Lung (tissue), 11 donors: ENCODE measurements at regions not wholly inside any gene's neighbourhood (a gene's known extent, or its start where the extent isn't known, plus 50 kb on each side); places are given as distances from the start of the nearest gene placed in this dataset.

ENCODE experiments used
- ATAC-seq: fragments of 200-7000 bp; cut with Tn5 transposase; one replicate; pipeline ENCODE4 v1.9.1; 2020; ENCODE audit warnings: moderate number of reproducible peaks; ENCODE audit not compliant: insufficient read depth, low FRiP score
- DNase-seq, 3 donors: peaks; one replicate each; pipeline ENCODE4 v3.0.0-alpha.2; 2013 to 2017
- H3K27ac ChIP-seq, 2 donors: one replicate each; pipeline ENCODE4 v1.5.1; 2013; ENCODE audit warnings: mild to moderate bottlenecking in 2 of 2, moderate library complexity in 2 of 2, control low read depth in 1 of 2, inconsistent platforms in 1 of 2, low read depth in 1 of 2, low read length in 1 of 2
- H3K27me3 ChIP-seq, 3 donors: one replicate each; pipeline ENCODE4 v1.5.1; 2013; ENCODE audit warnings: low read length in 2 of 3; ENCODE audit not compliant: control insufficient read depth in 3 of 3, insufficient read depth in 3 of 3
- H3K36me3 ChIP-seq, 4 donors: one replicate each; pipeline ENCODE4 v1.5.1; 2013; ENCODE audit warnings: low read length in 4 of 4, mild to moderate bottlenecking in 1 of 4, moderate library complexity in 1 of 4; ENCODE audit not compliant: control insufficient read depth in 4 of 4, insufficient read depth in 4 of 4
- H3K4me1 ChIP-seq, 5 donors: one replicate each; pipeline ENCODE4 v1.5.1; 2013; ENCODE audit warnings: low read length in 5 of 5, mild to moderate bottlenecking in 2 of 5, moderate library complexity in 1 of 5; ENCODE audit not compliant: control insufficient read depth in 5 of 5, insufficient read depth in 5 of 5
- H3K4me3 ChIP-seq: one replicate; pipeline ENCODE4 v1.5.1; 2013; ENCODE audit warnings: mild to moderate bottlenecking, control low read depth, moderate library complexity
- H3K9ac ChIP-seq, 2 donors: one replicate each; pipeline ENCODE4 v1.5.1; 2013; ENCODE audit warnings: low read length in 2 of 2, control low read depth in 1 of 2; ENCODE audit not compliant: insufficient read depth in 1 of 2
- H3K9me3 ChIP-seq, 4 donors: one replicate each; pipeline ENCODE4 v1.5.1; 2013; ENCODE audit warnings: low read length in 3 of 4, mild to moderate bottlenecking in 1 of 4, moderate library complexity in 1 of 4; ENCODE audit not compliant: control insufficient read depth in 4 of 4, insufficient read depth in 3 of 4
- WGBS, 2 donors: extraction: QIAGEN DNeasy Blood & Tissue Kit; methylation state at CpG; one replicate each; pipeline ENCODE4 v1.1.7; 2013; 5-methylcytosine and 5-hydroxymethylcytosine counted together
- TF ChIP-seq, protein P1 (sequence below): IDR thresholded peaks from 2 replicates; pipeline ENCODE4 v1.5.1; 2012; ENCODE audit warnings: mild to moderate bottlenecking; ENCODE audit errors: control extremely low read depth, extremely low read depth
- donor health status: control.
- donor health status: control.
- donor health status: Bipolar disorder and iron deficiency.
- donor health status: healthy.
- donor health status: DM: yes; HTN: yes; CAD: no.

DNA sequence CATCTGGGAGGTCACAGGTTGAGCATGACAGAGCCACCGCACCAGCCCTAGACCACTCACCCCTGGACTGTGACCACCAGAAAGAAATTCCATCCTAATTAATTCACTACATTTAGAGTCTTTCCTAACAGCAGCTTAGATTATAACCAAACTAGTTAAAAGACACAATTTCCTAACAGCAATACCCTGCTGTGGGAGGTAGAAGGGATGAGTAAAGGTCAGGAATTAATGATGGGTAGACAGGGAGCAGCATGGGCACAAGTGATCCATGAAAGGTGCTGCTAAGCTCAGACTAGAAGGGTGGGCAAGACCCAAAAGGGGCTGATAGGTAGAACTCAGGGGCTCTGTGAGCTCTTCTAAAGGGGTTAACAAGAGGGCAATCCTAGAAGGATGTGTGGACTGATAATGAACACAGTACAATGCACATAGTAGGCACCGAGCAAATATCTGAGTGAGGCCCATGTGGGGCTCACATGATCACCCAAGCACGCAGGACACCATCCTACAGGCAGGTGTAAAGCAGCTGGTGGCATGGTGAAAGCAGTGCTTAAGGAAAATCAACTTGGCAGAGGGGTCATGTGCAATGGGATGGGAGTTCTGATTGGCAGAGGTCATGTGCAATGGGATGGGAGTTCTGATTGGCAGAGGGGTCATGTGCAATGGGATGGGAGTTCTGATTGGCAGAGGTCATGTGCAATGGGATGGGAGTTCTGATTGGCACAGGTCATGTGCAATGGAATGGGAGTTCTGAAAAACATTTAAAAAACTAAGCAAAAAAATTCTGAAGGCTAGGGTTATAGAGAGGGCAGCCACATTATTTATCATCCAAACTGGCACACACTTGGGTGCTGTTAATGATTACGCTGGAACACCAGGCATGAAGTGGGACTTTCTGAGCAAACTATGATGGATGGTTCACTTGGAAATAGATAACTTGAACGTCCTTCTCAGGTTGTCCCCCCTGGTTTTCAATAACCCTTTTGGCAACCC is 188.2 kb upstream of the FOXQ1 start:
- WGBS, 2 donors, result 73 to 74% methylated on average over 5 of the region's 5 CpGs
- DNase-seq (no peak), ATAC-seq (no peak)
- H3K4me1 ChIP-seq, result peaks cover 0 to 2% (median 0%) of the 10 kb centered on the region in 5 donors
- no peaks in the 10 kb centered on the region for H3K36me3 ChIP-seq
- no peak overlapping the region for H3K27ac ChIP-seq
- no peak overlapping the region for H3K9ac ChIP-seq
- TF ChIP-seq, protein P1, sequence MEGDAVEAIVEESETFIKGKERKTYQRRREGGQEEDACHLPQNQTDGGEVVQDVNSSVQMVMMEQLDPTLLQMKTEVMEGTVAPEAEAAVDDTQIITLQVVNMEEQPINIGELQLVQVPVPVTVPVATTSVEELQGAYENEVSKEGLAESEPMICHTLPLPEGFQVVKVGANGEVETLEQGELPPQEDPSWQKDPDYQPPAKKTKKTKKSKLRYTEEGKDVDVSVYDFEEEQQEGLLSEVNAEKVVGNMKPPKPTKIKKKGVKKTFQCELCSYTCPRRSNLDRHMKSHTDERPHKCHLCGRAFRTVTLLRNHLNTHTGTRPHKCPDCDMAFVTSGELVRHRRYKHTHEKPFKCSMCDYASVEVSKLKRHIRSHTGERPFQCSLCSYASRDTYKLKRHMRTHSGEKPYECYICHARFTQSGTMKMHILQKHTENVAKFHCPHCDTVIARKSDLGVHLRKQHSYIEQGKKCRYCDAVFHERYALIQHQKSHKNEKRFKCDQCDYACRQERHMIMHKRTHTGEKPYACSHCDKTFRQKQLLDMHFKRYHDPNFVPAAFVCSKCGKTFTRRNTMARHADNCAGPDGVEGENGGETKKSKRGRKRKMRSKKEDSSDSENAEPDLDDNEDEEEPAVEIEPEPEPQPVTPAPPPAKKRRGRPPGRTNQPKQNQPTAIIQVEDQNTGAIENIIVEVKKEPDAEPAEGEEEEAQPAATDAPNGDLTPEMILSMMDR, result no peak
- H3K27me3 ChIP-seq, result no peaks in the 10 kb centered on the region
- H3K4me3 ChIP-seq, result no peak overlapping the region
- H3K9me3 ChIP-seq, result no peaks in the 10 kb centered on the region

DNA sequence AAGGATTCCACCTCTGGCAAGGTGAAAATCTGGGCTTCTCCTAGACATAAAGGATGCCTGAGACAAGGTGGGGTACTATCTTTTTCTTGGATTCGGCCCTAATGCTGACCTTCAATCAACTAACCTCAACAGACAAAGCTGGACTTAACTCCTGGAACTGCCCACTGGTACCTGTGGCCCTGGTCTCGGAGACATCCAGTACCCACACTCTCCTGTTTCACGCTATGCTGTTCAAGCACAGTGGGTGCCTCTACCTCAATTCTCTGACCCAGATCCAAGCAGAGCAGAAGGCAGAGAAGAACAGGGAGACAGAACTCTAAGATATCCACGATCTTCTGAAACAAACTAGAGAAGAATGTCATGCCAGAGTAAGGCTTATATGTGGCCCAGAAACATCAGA is 189.8 kb upstream of the FOXQ1 start:
- H3K4me3 ChIP-seq, result no peak overlapping the region
- no peak overlapping the region for H3K9ac ChIP-seq
- peaks cover 0 to 2% (median 0%) of the 10 kb centered on the region in 5 donors for H3K4me1 ChIP-seq
- DNase-seq, result no peak
- H3K27ac ChIP-seq, result no peak overlapping the region
- WGBS, 2 donors, result 88 to 93% methylated on average over 4 of the region's 4 CpGs
- H3K27me3 ChIP-seq, result no peaks in the 10 kb centered on the region
- H3K36me3 ChIP-seq, result no peaks in the 10 kb centered on the region
- no peaks in the 10 kb centered on the region for H3K9me3 ChIP-seq
- no peak for ATAC-seq
- TF ChIP-seq, protein P1, result no peak

DNA sequence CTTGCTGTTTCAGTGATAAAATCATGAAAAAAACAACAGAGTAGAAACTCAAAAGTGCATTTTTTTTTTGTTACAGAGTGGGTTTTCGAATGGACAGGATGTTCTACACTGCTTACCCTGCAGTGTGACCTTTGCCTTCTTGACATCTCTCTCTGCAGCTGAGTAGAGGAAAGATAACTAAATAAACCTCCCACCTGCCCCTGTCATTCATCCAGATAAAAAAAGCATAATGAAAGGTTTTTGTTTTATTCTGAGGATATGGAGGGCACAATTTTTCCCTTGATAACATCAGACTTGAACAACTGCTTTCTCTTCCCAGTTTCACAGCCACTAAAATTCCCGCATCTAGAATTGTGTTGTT is 193.6 kb upstream of the FOXQ1 start:
- 64 to 77% methylated on average over 2 of the region's 2 CpGs for WGBS, 2 donors
- DNase-seq, result no peak
- Histone ChIP-seq H3K4me1 (no peaks in the 10 kb centered on the region), H3K9ac (no peak overlapping the region), H3K4me3 (no peak overlapping the region), H3K36me3 (no peaks in the 10 kb centered on the region), H3K9me3 (no peaks in the 10 kb centered on the region), H3K27ac (no peak overlapping the region), H3K27me3 (no peaks in the 10 kb centered on the region)
- TF ChIP-seq, protein P1, result no peak
- ATAC-seq, result no peak
